Endothelial cell of umbilical vein (primary cell): ENCODE measurements at regions not wholly inside any gene's neighbourhood (a gene's known extent, or its start where the extent isn't known, plus 50 kb on each side); places are given as distances from the start of the nearest gene placed in this dataset.

Source experiments
- BruUV-seq: library from RNA; stranded (reverse); fragments of 400-500 nt; replicated peaks from 2 replicates; lab custom pipeline; 2021; lab: Mats Ljungman, UMichigan
- CTCF ChIA-PET: fragments of 300-600, 350-600 bp; sonication (Branson Sonifier 250); formaldehyde crosslinking; loops from one replicate; lab custom pipeline; 2021; ENCODE audit warnings: antibody characterized with exemption, inconsistent platforms; lab: Charles Lee
- POLR2A ChIA-PET: fragments of 300-600, 350-600 bp; sonication (Branson Sonifier 250); formaldehyde crosslinking; loops from one replicate; lab custom pipeline; 2021; ENCODE audit warnings: antibody characterized with exemption, inconsistent platforms; lab: Charles Lee
- DNase-seq: peaks from one replicate; pipeline ENCODE4 v3.0.0-alpha.2; 2011; ENCODE audit warnings: low read depth, low spot score
- FAIRE-seq: peaks from 2 replicates; lab custom pipeline; 2011; peaks lifted over from hg19 to GRCh38; lab: Jason Lieb, UNC
- H2AFZ ChIP-seq: 2 replicates; pipeline ENCODE4 v1.6.0; 2012; ENCODE audit warnings: low read depth, low read length, control low read depth, inconsistent platforms
- H3K27ac ChIP-seq: 2 replicates; pipeline ENCODE4 v1.5.1; 2011; ENCODE audit warnings: low read depth, mild to moderate bottlenecking, control low read depth, low read length, moderate library complexity; ENCODE audit not compliant: insufficient read depth
- H3K27me3 ChIP-seq, 2 experiments: 2 replicates each; pipeline versions ENCODE4 v1.6.0 to v1.6.1; 2011; ENCODE audit warnings: low read length in 2 of 2, mixed read lengths in 1 of 2; ENCODE audit not compliant: control insufficient read depth in 2 of 2, insufficient read depth in 2 of 2
- H3K36me3 ChIP-seq, 2 experiments: 2 replicates in 1 of 2; 3 replicates in 1 of 2; pipeline ENCODE4 v1.5.1; 2011; ENCODE audit warnings: low read length in 2 of 2, mild to moderate bottlenecking in 1 of 2, moderate library complexity in 1 of 2; ENCODE audit not compliant: control insufficient read depth in 2 of 2, insufficient read depth in 2 of 2; ENCODE audit errors: extremely low read depth in 1 of 2
- H3K4me1 ChIP-seq: 3 replicates; pipeline ENCODE4 v1.5.1; 2011; ENCODE audit warnings: mild to moderate bottlenecking, low read length; ENCODE audit not compliant: control insufficient read depth, insufficient read depth; ENCODE audit errors: extremely low read depth
- H3K4me2 ChIP-seq: 2 replicates; pipeline ENCODE4 v1.6.1; 2011; ENCODE audit warnings: low read length, control low read depth, mixed read lengths; ENCODE audit not compliant: insufficient read depth
- H3K4me3 ChIP-seq, 3 experiments: fragments of 200-600 bp in 1 of 3; sonication (generic), shearing (Covaris generic) in 1 of 3; replicated peaks in 1 of 3; 2 replicates each; pipeline ENCODE4 v1.5.1; 2011 to 2016; ENCODE audit warnings: control low read depth in 3 of 3, low read length in 3 of 3, mild to moderate bottlenecking in 2 of 3, inconsistent platforms in 1 of 3, low read depth in 1 of 3, moderate library complexity in 1 of 3; ENCODE audit not compliant: insufficient read depth in 1 of 3
- H3K79me2 ChIP-seq: 2 replicates; pipeline ENCODE4 v1.6.0; 2012; ENCODE audit warnings: low read length, inconsistent platforms; ENCODE audit not compliant: control insufficient read depth, insufficient read depth
- H3K9ac ChIP-seq: replicated peaks from 2 replicates; pipeline ENCODE3; 2011; ENCODE audit warnings: low read length, control low read depth; ENCODE audit not compliant: insufficient read depth; ENCODE audit errors: extremely low read depth
- H3K9me1 ChIP-seq: replicated peaks from 3 replicates; pipeline ENCODE4 v1.6.0; 2011; ENCODE audit warnings: mild to moderate bottlenecking, low read length; ENCODE audit not compliant: control insufficient read depth, insufficient read depth; ENCODE audit errors: extremely low read depth
- H3K9me3 ChIP-seq: replicated peaks from 2 replicates; pipeline ENCODE4 v1.5.1; 2012; ENCODE audit warnings: low read length, inconsistent platforms; ENCODE audit not compliant: control insufficient read depth, insufficient read depth
- H4K20me1 ChIP-seq: replicated peaks from 2 replicates; pipeline ENCODE3; 2011; ENCODE audit warnings: mild to moderate bottlenecking, low read length; ENCODE audit not compliant: control insufficient read depth, insufficient read depth; ENCODE audit errors: extremely low read depth
- CTCF ChIP-seq, 2 donors: IDR thresholded peaks; 1 replicate in 1 of 2; 2 replicates in 1 of 2; pipeline ENCODE4 v1.5.1; 2011; ENCODE audit warnings: low read length in 2 of 2, mild to moderate bottlenecking in 2 of 2, moderate library complexity in 2 of 2, control low read depth in 1 of 2, inconsistent platforms in 1 of 2, low read depth in 1 of 2; ENCODE audit not compliant: insufficient read depth in 1 of 2; ENCODE audit errors: extremely low read depth in 1 of 2
- EZH2 ChIP-seq: IDR thresholded peaks from 2 replicates; pipeline ENCODE4 v1.6.1; 2012; ENCODE audit warnings: borderline replicate concordance, low read depth, mild to moderate bottlenecking, moderate library complexity, low read length, inconsistent platforms; ENCODE audit not compliant: severe bottlenecking
- FOS ChIP-seq: IDR thresholded peaks from 2 replicates; pipeline ENCODE4 v1.6.1; 2011; ENCODE audit warnings: mild to moderate bottlenecking, low read length, moderate library complexity, borderline replicate concordance; ENCODE audit not compliant: insufficient read depth
- GATA2 ChIP-seq: IDR thresholded peaks from 2 replicates; pipeline ENCODE4 v1.7.0; 2011; ENCODE audit warnings: low read depth, mild to moderate bottlenecking, moderate library complexity, mixed read lengths, low read length; ENCODE audit not compliant: insufficient read length, insufficient read depth
- JUN ChIP-seq: IDR thresholded peaks from 2 replicates; pipeline ENCODE4 v1.6.1; 2011; ENCODE audit warnings: borderline replicate concordance, low read depth; ENCODE audit not compliant: insufficient read length, insufficient read depth
- MAX ChIP-seq: IDR thresholded peaks from 2 replicates; pipeline ENCODE4 v1.6.1; 2011; ENCODE audit not compliant: insufficient read depth, insufficient read length
- MYC ChIP-seq: IDR thresholded peaks from one replicate; pipeline ENCODE4 v1.6.1; 2011; ENCODE audit warnings: mild to moderate bottlenecking, low read depth, low read length
- POLR2A ChIP-seq: IDR thresholded peaks from 2 replicates; pipeline ENCODE4 v1.6.1; 2012; ENCODE audit warnings: low read depth, mild to moderate bottlenecking, control low read depth, low read length
- POLR2AphosphoS5 ChIP-seq: IDR thresholded peaks from 2 replicates; pipeline ENCODE4 v1.6.1; 2012; ENCODE audit warnings: low read depth, mild to moderate bottlenecking, control low read depth, low read length, moderate library complexity; ENCODE audit not compliant: insufficient read depth
- dilution Hi-C: fragments of 300-500 bp; cut with MboI; formaldehyde crosslinking; loops from one replicate; pipeline ENCODE4 v1.15.0; 2019; ENCODE audit warnings: low sequenced_read_pairs; ENCODE audit not compliant: extremely low pct_ligation_motif_present
- intact Hi-C: fragments of 100-400 bp; cut with micrococcal nuclease; formaldehyde crosslinking; loops from one replicate; pipeline ENCODE4 v1.10.0; 2022

GRCh38 chr2:8363161-8363560 is 318.7 kb upstream of the ID2 start:
- intact Hi-C loops (no loop called here), dilution Hi-C loops (no loop called here)
- no peaks in the 10 kb centered on the region for H3K9me1 ChIP-seq
- ChIA-PET POLR2A (no interaction called here), CTCF (no interaction called here)
- no peaks in the 10 kb centered on the region for H4K20me1 ChIP-seq
- DNase-seq: no peak
- no peaks in the 10 kb centered on the region for H3K79me2 ChIP-seq
- no peak overlapping the region for H2AFZ ChIP-seq
- H3K27me3 ChIP-seq: no peaks in the 10 kb centered on the region
- H3K36me3 ChIP-seq: no peaks in the 10 kb centered on the region
- no peak overlapping the region for H3K9ac ChIP-seq
- H3K4me3 ChIP-seq: no peak overlapping the region
- BruUV-seq: no TSS peak
- no peaks in the 10 kb centered on the region for H3K4me1 ChIP-seq
- no peak overlapping the region for H3K4me2 ChIP-seq
- TF ChIP-seq MYC (no peak), JUN (no peak), FOS (no peak), GATA2 (no peak), POLR2A (no peak), MAX (no peak), POLR2AphosphoS5 (no peak), EZH2 (no peak), CTCF (IDR thresholded peaks at IDR 0.05; ENCODE audit: extremely low read depth in 1 of 2, insufficient read depth in 1 of 2, low read depth in 1 of 2, low read length in 2 of 2) (no peak)
- H3K9me3 ChIP-seq: no peaks in the 10 kb centered on the region
- no peak overlapping the region for H3K27ac ChIP-seq
- FAIRE-seq: no peak
